NCI-H1417 treated with DMSO at 0.1 percent for 48 hours (cell line): ENCODE measurements at regions not wholly inside any gene's neighbourhood (a gene's known extent, or its start where the extent isn't known, plus 50 kb on each side); places are given as distances from the start of the nearest gene placed in this dataset.

Source experiments
- DNase-seq: peaks from one replicate; lab custom pipeline; 2025; lab: John Stamatoyannopoulos, UW

DNA sequence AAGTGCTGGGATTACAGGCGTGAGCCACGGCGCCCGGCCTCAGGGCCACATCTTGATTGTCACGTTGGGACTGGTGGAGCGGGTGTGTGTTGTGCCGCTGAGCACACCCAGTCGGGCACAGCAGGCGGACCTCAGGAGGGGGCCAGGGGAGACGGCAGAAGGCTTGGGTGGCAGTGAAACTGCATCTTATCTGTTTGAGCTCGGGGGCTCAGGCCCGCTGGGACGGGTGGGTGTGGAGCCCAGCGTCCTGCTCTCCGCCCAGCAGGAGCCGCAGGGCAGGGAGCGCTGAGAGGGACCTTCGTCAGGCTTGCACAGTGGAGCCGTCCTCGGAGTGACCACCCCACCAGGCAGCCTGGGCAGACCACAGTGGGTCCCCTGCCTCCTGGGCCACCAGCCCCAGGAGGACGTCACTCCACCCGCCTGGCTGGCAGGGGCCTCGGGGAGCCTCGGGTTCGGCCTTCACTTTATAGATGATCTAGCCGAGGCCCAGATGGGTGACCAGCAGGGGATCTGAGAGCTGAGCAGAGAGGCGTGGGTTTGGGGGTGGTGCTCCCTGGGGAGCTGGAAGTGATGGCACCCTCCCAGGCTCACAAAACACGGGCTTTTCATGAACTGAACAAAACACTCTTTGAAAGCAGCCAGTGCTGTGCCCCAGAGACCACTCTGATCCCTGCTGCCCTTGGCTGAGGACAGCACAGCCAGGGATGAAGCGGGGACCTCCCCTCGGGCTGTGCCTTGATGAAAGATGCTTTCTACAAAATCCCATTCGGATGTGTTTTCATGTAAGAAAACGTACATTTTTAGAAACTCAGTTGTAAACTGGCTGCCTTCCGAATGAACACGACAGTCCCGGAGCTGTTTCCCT is 181.1 kb downstream of the SEC14L1 start:
- no peak for DNase-seq

GRCh38 chr17:77322514-77323412 is 182.0 kb downstream of the SEC14L1 start:
- no peak for DNase-seq

DNA sequence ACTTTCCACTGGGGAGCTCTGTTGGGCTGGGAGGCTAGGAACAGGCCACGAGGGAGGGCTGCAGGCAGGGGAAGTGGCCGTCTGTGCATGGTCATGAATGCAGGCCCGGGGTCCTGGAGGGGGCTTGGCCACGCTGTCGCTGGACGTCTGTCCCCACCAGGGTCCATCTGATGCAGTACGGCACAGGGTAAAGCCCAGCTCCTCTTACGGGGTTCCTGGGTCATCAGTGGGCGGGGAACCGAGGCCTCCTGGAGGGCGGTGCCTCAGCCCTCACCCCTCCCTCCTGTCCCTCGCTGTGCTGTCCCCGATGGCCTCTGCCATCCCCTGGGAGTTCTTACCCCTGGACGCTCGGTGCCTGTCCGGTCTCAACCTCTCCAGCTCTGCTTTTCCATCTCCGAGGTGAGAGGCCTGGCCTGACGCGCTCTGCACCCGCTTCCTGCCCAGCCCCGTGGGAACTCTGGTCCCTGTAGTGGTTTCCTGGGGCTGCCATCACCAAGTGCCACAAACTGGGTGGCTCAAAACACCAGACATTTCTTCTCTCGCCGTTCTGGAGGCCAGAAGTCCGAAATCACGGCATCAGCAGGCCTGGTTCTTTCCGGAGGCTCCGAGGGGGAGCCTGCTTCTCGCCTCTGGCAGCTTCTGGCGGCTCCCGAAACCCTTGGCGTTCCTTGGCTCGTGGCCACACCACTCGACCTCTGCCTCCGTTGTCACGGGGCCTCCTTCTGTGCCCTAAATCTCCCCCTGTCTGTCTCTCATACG is 182.8 kb downstream of the SEC14L1 start:
- no peak for DNase-seq

DNA sequence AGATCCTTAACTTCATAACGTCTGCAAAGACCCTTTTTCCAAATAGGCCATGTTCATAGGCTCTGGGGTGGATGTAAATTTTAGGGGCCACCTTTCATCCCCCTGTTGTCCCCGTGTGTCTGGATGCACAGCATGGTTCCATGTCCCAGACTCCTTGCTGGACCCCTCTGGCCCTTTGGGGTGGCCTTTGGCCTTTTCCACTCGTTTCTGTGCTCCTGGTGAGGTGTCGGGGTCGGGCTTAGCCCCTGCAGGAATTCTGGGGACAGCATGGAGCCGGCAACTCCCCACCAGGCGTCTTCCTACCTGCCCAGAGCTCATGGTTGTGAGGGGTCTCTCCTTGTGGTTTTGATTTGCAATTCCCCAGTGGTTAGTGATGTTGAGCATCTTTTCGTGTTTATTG is 183.5 kb downstream of the SEC14L1 start:
- no peak for DNase-seq

- DNase-seq, result no peak
These were observed 184.9 kb downstream of the SEC14L1 start for GRCh38 chr17:77325577-77326075.

GRCh38 chr17:77326076-77326591 is 185.4 kb downstream of the SEC14L1 start:
- DNase-seq, result no peak

GRCh38 chr17:77326636-77327035 is 185.9 kb downstream of the SEC14L1 start:
- DNase-seq, result no peak

- no peak for DNase-seq
These were observed 186.4 kb downstream of the SEC14L1 start for GRCh38 chr17:77327181-77327565.

GRCh38 chr17:77327566-77328464 is 187.0 kb downstream of the SEC14L1 start:
- no peak for DNase-seq

- no peak for DNase-seq
These were observed 188.3 kb downstream of the SEC14L1 start for GRCh38 chr17:77328823-77329740.

DNA sequence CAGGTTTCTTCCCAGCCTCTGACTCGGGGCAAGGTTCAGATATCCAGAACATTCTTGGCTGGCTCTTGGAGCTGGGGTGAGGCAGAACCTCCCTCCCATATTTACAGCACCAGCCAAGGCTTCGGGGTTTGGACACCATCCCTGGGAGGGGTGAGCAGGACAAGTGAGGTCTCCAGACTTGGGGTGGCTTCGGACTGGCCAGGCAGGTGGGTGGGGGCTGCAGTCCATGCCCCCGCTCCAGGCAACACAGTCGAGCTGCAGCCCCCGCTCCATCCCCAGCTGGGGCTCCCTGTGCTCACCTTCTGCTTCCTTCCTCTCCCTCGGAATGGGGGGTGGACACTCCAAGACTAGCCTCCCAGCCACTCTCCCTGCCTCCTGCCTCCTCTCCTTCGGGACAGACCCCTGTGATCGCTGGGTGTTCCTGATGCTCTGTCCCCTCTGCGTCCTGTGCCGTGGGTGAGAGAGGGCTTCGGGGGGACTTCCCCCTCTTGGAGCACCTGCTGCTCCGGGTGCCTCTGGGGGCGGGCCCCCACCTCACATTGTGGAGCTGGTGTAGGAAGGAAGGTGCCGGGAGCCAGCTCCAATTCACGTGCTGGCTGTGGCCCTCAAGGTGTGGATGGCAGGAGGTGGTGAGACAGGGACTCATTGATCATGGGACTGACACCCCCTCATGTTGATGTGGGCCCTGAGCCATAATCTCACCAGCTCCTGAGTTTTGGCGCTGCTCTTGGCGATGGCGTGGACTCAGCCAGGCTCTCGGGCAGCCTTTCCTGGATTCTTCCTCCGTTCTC is 189.2 kb downstream of the SEC14L1 start:
- no peak for DNase-seq

- no peak for DNase-seq
These were observed 189.9 kb downstream of the SEC14L1 start for GRCh38 chr17:77330602-77331081.

GRCh38 chr17:77331301-77331864 is 190.6 kb downstream of the SEC14L1 start:
- DNase-seq, result peak; percentile 18

DNA sequence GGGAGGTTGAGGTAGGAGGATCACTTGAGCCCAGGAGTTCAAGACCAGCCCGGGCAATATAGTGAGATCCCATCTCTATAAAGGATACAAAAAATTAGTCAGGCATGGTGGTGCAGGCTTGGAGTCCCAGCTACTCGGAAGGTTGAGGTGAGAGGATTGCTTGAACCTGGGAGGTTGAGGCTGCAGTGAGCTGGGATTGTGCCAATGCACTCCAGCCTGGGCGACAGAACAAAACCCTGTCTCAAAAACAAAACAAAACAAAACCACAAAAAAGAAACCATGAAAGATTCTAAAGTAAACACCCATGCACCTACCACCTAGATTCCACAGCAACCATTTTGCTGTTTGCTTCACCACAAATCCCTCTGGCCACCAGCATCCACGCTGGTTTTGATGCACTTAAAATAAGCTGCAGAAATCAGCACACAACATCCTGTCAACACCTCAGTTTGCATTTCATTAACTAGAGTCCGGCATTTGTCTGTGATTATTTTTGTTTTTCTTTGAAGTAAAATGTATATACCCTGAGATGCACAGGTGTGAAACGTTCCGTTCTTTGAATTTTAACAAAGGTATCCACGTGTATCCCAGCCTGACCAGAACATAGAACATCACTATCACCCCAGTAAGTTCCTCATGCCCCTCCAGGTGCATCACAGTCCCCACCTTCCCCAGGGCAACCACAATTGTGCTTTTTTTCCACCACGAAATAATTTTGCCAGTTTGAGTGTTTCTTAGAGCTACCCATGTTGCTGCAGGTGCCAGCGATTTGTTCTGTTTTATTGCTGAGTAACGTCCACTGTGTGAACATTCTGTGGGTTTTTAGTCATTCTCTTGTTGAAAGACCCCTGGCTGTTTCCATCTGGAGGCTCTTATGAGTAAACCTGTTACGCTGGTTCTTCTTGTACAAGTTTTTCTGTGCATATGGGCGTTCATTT is 191.5 kb downstream of the SEC14L1 start:
- DNase-seq, result no peak

- no peak for DNase-seq
These were observed 192.4 kb downstream of the SEC14L1 start for GRCh38 chr17:77332981-77333685.

GRCh38 chr17:77337150-77337549 is 196.4 kb downstream of the SEC14L1 start:
- no peak for DNase-seq
